ENCODE measurements at regions not wholly inside any gene's neighbourhood (a gene's known extent, or its start where the extent isn't known, plus 50 kb on each side); places are given as distances from the start of the nearest gene placed in this dataset.

DNA sequence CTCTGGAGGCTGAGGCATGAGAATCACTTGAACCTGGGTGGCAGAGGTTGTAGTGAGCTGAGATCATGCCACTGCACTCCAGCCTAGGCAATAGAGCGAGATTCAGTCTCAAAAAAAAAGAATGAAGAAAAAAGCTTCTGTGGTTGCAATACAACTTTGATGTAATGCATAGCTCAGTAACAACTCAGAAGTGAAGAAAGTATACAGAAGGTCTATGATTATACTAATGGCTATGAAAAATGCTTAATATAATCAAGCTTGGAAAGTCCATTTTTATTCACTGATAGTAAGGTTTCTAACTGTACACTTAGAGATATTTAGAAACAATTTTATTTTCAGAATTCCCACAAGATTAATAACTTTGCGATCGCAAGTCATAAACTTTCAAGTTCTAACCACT, 88.2 kb upstream of the FRMD6 start:
- no peak for TF ChIP-seq HMGA1 (CRISPR knock-in tag; conservative IDR thresholded peaks at IDR 0.05)
- TF ChIP-seq FOXO1 (CRISPR knock-in tag; IDR thresholded peaks at IDR 0.05), result no peak
- TF ChIP-seq ZNF138 (CRISPR knock-in tag; IDR thresholded peaks at IDR 0.05; ENCODE audit: low read depth), result no peak
- TF ChIP-seq ZNF558 (CRISPR knock-in tag; IDR thresholded peaks at IDR 0.05; ENCODE audit: borderline replicate concordance), result no peak
- TF ChIP-seq TIGD3 (CRISPR knock-in tag; IDR thresholded peaks at IDR 0.05; ENCODE audit: borderline replicate concordance), result no peak
- TF ChIP-seq ZNF331 (CRISPR knock-in tag; IDR thresholded peaks at IDR 0.05), result no peak
- no peak for TF ChIP-seq HIC2 (CRISPR knock-in tag; IDR thresholded peaks at IDR 0.05; ENCODE audit: low read depth)
- TF ChIP-seq PITX1 (CRISPR knock-in tag; IDR thresholded peaks at IDR 0.05), result no peak
- TF ChIP-seq ZNF550 (CRISPR knock-in tag; IDR thresholded peaks at IDR 0.05; ENCODE audit: borderline replicate concordance), result no peak
- no peak for TF ChIP-seq CSRNP2 (CRISPR knock-in tag; conservative IDR thresholded peaks at IDR 0.05; ENCODE audit: low read depth)
- TF ChIP-seq MXD1 (CRISPR knock-in tag; IDR thresholded peaks at IDR 0.05), result no peak
- TF ChIP-seq ZNF713 (CRISPR knock-in tag; IDR thresholded peaks at IDR 0.05), result no peak
- no peak for TF ChIP-seq ZNF891 (CRISPR knock-in tag; IDR thresholded peaks at IDR 0.05)

More for the DNA sequence above, 88.2 kb upstream of the FRMD6 start:
- Histone ChIP-seq H4K20me1 (ENCODE audit: insufficient read depth, low read length) (no peaks in the 10 kb centered on the region), H2AFZ (ENCODE audit: low read length) (no peak overlapping the region), H3K4me2 (ENCODE audit: low read depth, low read length) (peak overlapping the region; percentile 50), H3K27ac (ENCODE audit: extremely low read length, insufficient read depth, low read length) (no peak overlapping the region), H3K4me3 (replicated peaks in 1 of 3; ENCODE audit: insufficient read depth in 1 of 3, low read depth in 2 of 3, low read length in 3 of 3) (no peak overlapping the region), H3K27me3 (ENCODE audit: control insufficient read depth in 1 of 2, insufficient read depth in 2 of 2, low read length in 2 of 2) (peaks cover 0 to 3% of the 10 kb centered on the region in 2 experiments; a peak in 1 of 5 replicates), H3K4me1 (ENCODE audit: insufficient read depth, low read length) (peaks cover 16% of the 10 kb centered on the region), H3K79me2 (ENCODE audit: insufficient read depth, low read length) (no peaks in the 10 kb centered on the region), H3K9me3 (ENCODE audit: low read length) (no peaks in the 10 kb centered on the region), H3K36me3 (replicated peaks in 1 of 2; ENCODE audit: control insufficient read depth in 1 of 2, insufficient read depth in 2 of 2, low read length in 2 of 2) (no peaks in the 10 kb centered on the region), H3K9ac (ENCODE audit: insufficient read depth, low read depth, low read length) (no peak overlapping the region)
- POLR2A ChIA-PET, result no interaction called here
- BruUV-seq (replicated peaks), result no TSS peak
- FAIRE-seq, result no peak
- ATAC-seq, result no peak
- in situ Hi-C loops (cut with HindIII; ENCODE audit: extremely low pct_ligation_motif_present, low pct_unique_long_range_greater_than_20kb) (no loop called here), intact Hi-C loops (cut with micrococcal nuclease; ENCODE audit: unreplicated experiment) (no loop called here)
- no peak for DNase-seq (ENCODE audit: low spot score)
- 70% methylated on average over 3 of the region's 3 CpGs for WGBS (ENCODE audit: low lambda C conversion rate)
- CTCF ChIA-PET (ENCODE audit: low intra/inter-chr PET ratio, low total read pairs), result no interaction called here

Measured in HepG2 (cell line).